ENCODE measurements at regions not wholly inside any gene's neighbourhood (a gene's known extent, or its start where the extent isn't known, plus 50 kb on each side); places are given as distances from the start of the nearest gene placed in this dataset.

DNA sequence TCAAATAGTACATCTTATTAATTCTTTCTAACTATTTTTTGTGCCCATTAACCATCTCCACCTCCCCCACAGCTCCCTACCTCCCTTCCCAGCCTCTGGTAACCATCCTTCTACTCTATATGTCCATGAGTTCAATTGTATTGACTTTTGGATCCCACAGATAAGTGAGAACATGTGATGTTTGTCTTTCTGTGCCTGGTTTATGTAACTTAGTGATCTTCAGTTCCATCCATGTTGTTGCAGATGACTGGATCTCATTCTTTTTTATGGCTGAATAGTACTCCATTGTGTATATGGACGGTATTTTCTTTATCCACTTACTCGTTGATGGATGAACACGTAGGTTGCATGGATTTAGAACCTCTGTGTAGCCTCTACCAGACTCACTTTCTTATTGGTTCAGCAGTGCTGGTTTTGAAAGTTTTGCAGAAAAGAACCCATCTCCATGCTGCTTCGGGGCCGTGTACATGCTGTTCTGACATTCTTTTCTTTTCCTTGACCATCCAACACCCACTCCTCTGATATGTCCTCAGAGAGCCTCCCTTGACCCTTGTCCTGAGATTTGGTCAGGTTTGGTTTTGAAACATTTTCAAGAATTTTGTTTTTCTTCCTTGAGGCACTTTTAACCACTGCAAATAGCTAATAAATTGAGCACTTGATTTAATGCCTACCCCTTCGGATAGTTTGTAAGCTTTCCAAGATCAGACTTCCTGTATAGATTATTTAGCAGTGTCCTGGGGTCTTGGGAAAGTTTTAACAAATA lies 231.2 kb upstream of the ZFP64 start:
- no peak overlapping the region for H3K4me3 ChIP-seq (ENCODE audit: low read length)
- TF ChIP-seq EZH2 (IDR thresholded peaks at IDR 0.05; ENCODE audit: low read length, unreplicated experiment) (no peak), EZH2phosphoT487 (IDR thresholded peaks at IDR 0.05; ENCODE audit: borderline replicate concordance, low read length) (no peak)
- TF ChIP-seq, protein P1, sequence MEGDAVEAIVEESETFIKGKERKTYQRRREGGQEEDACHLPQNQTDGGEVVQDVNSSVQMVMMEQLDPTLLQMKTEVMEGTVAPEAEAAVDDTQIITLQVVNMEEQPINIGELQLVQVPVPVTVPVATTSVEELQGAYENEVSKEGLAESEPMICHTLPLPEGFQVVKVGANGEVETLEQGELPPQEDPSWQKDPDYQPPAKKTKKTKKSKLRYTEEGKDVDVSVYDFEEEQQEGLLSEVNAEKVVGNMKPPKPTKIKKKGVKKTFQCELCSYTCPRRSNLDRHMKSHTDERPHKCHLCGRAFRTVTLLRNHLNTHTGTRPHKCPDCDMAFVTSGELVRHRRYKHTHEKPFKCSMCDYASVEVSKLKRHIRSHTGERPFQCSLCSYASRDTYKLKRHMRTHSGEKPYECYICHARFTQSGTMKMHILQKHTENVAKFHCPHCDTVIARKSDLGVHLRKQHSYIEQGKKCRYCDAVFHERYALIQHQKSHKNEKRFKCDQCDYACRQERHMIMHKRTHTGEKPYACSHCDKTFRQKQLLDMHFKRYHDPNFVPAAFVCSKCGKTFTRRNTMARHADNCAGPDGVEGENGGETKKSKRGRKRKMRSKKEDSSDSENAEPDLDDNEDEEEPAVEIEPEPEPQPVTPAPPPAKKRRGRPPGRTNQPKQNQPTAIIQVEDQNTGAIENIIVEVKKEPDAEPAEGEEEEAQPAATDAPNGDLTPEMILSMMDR (conservative IDR thresholded peaks at IDR 0.05; ENCODE audit: low read depth, low read length), result no peak
- CTCF ChIA-PET, result no interaction called here
- no peaks in the 10 kb centered on the region for H3K79me2 ChIP-seq (ENCODE audit: low read length)
- no peaks in the 10 kb centered on the region for H3K27me3 ChIP-seq (ENCODE audit: low read length)
- DNase-seq (no peak), ATAC-seq (no peak)
- no peak overlapping the region for H2AFZ ChIP-seq (ENCODE audit: low read length)
- no peaks in the 10 kb centered on the region for H3K4me1 ChIP-seq (ENCODE audit: insufficient read depth, low read length)
- no peaks in the 10 kb centered on the region for H4K20me1 ChIP-seq (ENCODE audit: low read length)
- intact Hi-C loops (cut with micrococcal nuclease), result no loop called here
- H3K9me2 ChIP-seq (replicated peaks; ENCODE audit: low read length), result no peaks in the 10 kb centered on the region
- H3F3A ChIP-seq (ENCODE audit: low read length, unreplicated experiment), result no peaks in the 10 kb centered on the region
- no peaks in the 10 kb centered on the region for H3K9me3 ChIP-seq (ENCODE audit: low read length)
- H3K4me2 ChIP-seq (ENCODE audit: low read length), result no peak overlapping the region
- H3K36me3 ChIP-seq (ENCODE audit: low read depth, low read length), result no peaks in the 10 kb centered on the region
- no peak overlapping the region for H3K9ac ChIP-seq (ENCODE audit: low read length)
- H3K27ac ChIP-seq (ENCODE audit: low read length), result no peak overlapping the region
- POLR2A ChIA-PET (ENCODE audit: unreplicated experiment), result no interaction called here
- BruUV-seq (replicated peaks), result no TSS peak

DNA sequence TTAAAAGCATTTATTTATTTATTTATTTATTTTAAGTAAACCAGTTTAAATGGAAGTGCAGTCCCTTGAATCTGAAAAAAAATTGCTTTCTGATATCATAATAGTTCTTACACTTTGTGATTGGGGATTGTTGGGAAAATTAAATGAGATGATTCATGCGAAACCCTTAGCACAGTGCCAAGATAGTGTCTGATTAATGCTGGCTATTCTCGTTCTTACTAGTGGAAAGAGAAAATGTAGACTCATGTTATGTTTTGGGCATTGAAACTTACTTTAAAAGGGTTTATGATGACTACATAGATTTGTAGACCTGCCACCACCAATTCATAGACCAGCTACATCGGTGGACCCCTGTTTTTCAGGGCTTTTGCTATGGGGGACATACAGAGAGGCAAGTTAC lies 229.2 kb upstream of the ZFP64 start:
- Histone ChIP-seq H3K9me3 (ENCODE audit: low read length) (no peaks in the 10 kb centered on the region), H2AFZ (ENCODE audit: low read length) (no peak overlapping the region), H3K36me3 (ENCODE audit: low read depth, low read length) (no peaks in the 10 kb centered on the region), H3K9ac (ENCODE audit: low read length) (no peak overlapping the region), H3K27me3 (ENCODE audit: low read length) (0 out of 2 replicates have a peak, but pooled peaks cover 5% of the 10 kb centered on the region), H3K27ac (ENCODE audit: low read length) (no peak overlapping the region), H3K4me1 (ENCODE audit: insufficient read depth, low read length) (no peaks in the 10 kb centered on the region), H3K4me2 (ENCODE audit: low read length) (no peak overlapping the region), H3K9me2 (replicated peaks; ENCODE audit: low read length) (no peaks in the 10 kb centered on the region), H3K4me3 (ENCODE audit: low read length) (no peak overlapping the region), H4K20me1 (ENCODE audit: low read length) (no peaks in the 10 kb centered on the region), H3F3A (ENCODE audit: low read length, unreplicated experiment) (no peaks in the 10 kb centered on the region), H3K79me2 (ENCODE audit: low read length) (no peaks in the 10 kb centered on the region)
- BruUV-seq (replicated peaks), result no TSS peak
- ATAC-seq, result no peak
- intact Hi-C loops (cut with micrococcal nuclease), result no loop called here
- TF ChIP-seq, protein P1 (conservative IDR thresholded peaks at IDR 0.05; ENCODE audit: low read depth, low read length), result no peak
- TF ChIP-seq EZH2 (IDR thresholded peaks at IDR 0.05; ENCODE audit: low read length, unreplicated experiment) (no peak), EZH2phosphoT487 (IDR thresholded peaks at IDR 0.05; ENCODE audit: borderline replicate concordance, low read length) (no peak)
- POLR2A ChIA-PET (ENCODE audit: unreplicated experiment), result no interaction called here
- CTCF ChIA-PET, result no interaction called here
- DNase-seq, result no peak

DNA sequence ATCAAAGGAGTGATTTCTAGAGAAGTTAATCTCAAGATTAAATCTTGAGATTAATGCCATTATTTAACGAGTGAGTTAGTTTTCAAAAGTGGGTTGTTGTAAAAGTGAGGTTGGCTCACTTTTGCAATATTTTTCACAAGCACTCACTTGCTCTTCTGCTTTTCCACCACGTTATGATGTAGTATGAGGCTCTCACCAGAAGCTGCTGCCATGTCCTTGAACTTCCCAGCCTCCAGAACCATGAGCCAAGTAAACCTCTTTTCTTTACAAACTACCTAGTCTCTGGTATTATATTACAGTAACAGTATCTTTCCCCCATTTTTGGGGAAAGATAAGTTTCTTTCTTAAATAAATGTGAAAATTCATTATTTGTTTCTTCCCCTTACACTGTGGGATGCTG lies 227.6 kb upstream of the ZFP64 start:
- ChIA-PET CTCF (no interaction called here), POLR2A (ENCODE audit: unreplicated experiment) (no interaction called here)
- intact Hi-C loops (cut with micrococcal nuclease), result no loop called here
- no peak overlapping the region for H3K4me3 ChIP-seq (ENCODE audit: low read length)
- no peak overlapping the region for H3K4me2 ChIP-seq (ENCODE audit: low read length)
- H3K4me1 ChIP-seq (ENCODE audit: insufficient read depth, low read length), result no peaks in the 10 kb centered on the region
- TF ChIP-seq, protein P1 (conservative IDR thresholded peaks at IDR 0.05; ENCODE audit: low read depth, low read length), result no peak
- TF ChIP-seq EZH2phosphoT487 (IDR thresholded peaks at IDR 0.05; ENCODE audit: borderline replicate concordance, low read length) (no peak), EZH2 (IDR thresholded peaks at IDR 0.05; ENCODE audit: low read length, unreplicated experiment) (no peak)
- H4K20me1 ChIP-seq (ENCODE audit: low read length), result no peaks in the 10 kb centered on the region
- no peaks in the 10 kb centered on the region for H3K9me2 ChIP-seq (replicated peaks; ENCODE audit: low read length)
- H3K9ac ChIP-seq (ENCODE audit: low read length), result no peak overlapping the region
- H3K9me3 ChIP-seq (ENCODE audit: low read length), result no peaks in the 10 kb centered on the region
- H3K79me2 ChIP-seq (ENCODE audit: low read length), result no peaks in the 10 kb centered on the region
- DNase-seq (no peak), ATAC-seq (no peak)
- H3K27ac ChIP-seq (ENCODE audit: low read length), result no peak overlapping the region
- no peaks in the 10 kb centered on the region for H3F3A ChIP-seq (ENCODE audit: low read length, unreplicated experiment)
- 0 out of 2 replicates have a peak, but pooled peaks cover 5% of the 10 kb centered on the region for H3K27me3 ChIP-seq (ENCODE audit: low read length)
- H3K36me3 ChIP-seq (ENCODE audit: low read depth, low read length), result no peaks in the 10 kb centered on the region
- no peak overlapping the region for H2AFZ ChIP-seq (ENCODE audit: low read length)
- BruUV-seq (replicated peaks), result no TSS peak
